Smooth muscle cell (in vitro differentiated cells): ENCODE measurements at regions not wholly inside any gene's neighbourhood (a gene's known extent, or its start where the extent isn't known, plus 50 kb on each side); places are given as distances from the start of the nearest gene placed in this dataset.
A peak's percentile ranks its signal among the peaks of the same experiment; 100 is the strongest.

Source experiments
- DNase-seq: peaks from one replicate; lab custom pipeline; 2025; ENCODE audit not compliant: unreplicated experiment; lab: John Stamatoyannopoulos, UW
- H2AFZ ChIP-seq: fragments of 200-600 bp; sonication (generic); 2 replicates; pipeline ENCODE4 v1.6.0; 2016; ENCODE audit warnings: antibody characterized with exemption, low read depth, mild to moderate bottlenecking
- H3F3A ChIP-seq: fragments of 200-600 bp; sonication (generic); 2 replicates; pipeline ENCODE4 v1.6.0; 2017; ENCODE audit warnings: antibody characterized with exemption, low read depth
- H3K27ac ChIP-seq: fragments of 200-600 bp; sonication (generic); 2 replicates; pipeline ENCODE4 v1.5.1; 2016; ENCODE audit warnings: low read depth, mild to moderate bottlenecking
- H3K27me3 ChIP-seq: fragments of 200-600 bp; sonication (generic); 2 replicates; pipeline ENCODE4 v1.6.1; 2016; ENCODE audit warnings: low read depth, mild to moderate bottlenecking
- H3K36me3 ChIP-seq: fragments of 200-600 bp; sonication (generic); 2 replicates; pipeline ENCODE4 v1.5.1; 2016; ENCODE audit warnings: low read depth
- H3K4me1 ChIP-seq: fragments of 200-600 bp; sonication (generic); 2 replicates; pipeline ENCODE4 v1.5.1; 2016; ENCODE audit warnings: low read depth
- H3K4me2 ChIP-seq: fragments of 200-600 bp; sonication (generic); 2 replicates; pipeline ENCODE4 v1.6.0; 2016; ENCODE audit warnings: mild to moderate bottlenecking
- H3K4me3 ChIP-seq: fragments of 200-600 bp; sonication (generic); 2 replicates; pipeline ENCODE4 v1.5.1; 2016; ENCODE audit warnings: mild to moderate bottlenecking
- H3K79me2 ChIP-seq: fragments of 200-600 bp; sonication (generic); 2 replicates; pipeline ENCODE4 v1.6.0; 2016; ENCODE audit warnings: low read depth, mild to moderate bottlenecking
- H3K9ac ChIP-seq: fragments of 200-600 bp; sonication (generic); 2 replicates; pipeline ENCODE4 v1.6.0; 2016; ENCODE audit warnings: low read depth
- H3K9me3 ChIP-seq: fragments of 200-600 bp; sonication (generic); replicated peaks from 2 replicates; pipeline ENCODE4 v1.5.1; 2016; ENCODE audit warnings: low read depth
- H4K20me1 ChIP-seq: fragments of 200-600 bp; sonication (generic); 2 replicates; pipeline ENCODE4 v1.6.0; 2016; ENCODE audit warnings: low read depth
- CTCF ChIP-seq: fragments of 200-600 bp; sonication (generic); IDR thresholded peaks from 2 replicates; pipeline ENCODE4 v1.5.1; 2017; ENCODE audit warnings: borderline replicate concordance, mild to moderate bottlenecking, antibody characterized with exemption; ENCODE audit not compliant: insufficient read depth, poor library complexity, severe bottlenecking
- WGBS: methylation state at CpG from one replicate; pipeline ENCODE4 v1.1.7; 2016; ENCODE audit warnings: low lambda C conversion rate; 5-methylcytosine and 5-hydroxymethylcytosine counted together

- Histone ChIP-seq H4K20me1 (no peaks in the 10 kb centered on the region), H3K79me2 (no peaks in the 10 kb centered on the region), H3K27me3 (no peaks in the 10 kb centered on the region), H3K9ac (no peak overlapping the region), H3K4me3 (no peak overlapping the region), H3K27ac (peak overlapping the region; percentile 13), H3K36me3 (no peaks in the 10 kb centered on the region), H2AFZ (no peak overlapping the region), H3K9me3 (no peaks in the 10 kb centered on the region), H3K4me2 (peak overlapping the region; percentile 33), H3F3A (peaks cover 15% of the 10 kb centered on the region), H3K4me1 (peaks cover 8% of the 10 kb centered on the region)
- WGBS = 40% methylated on average over 6 of the region's 6 CpGs
- TF ChIP-seq CTCF = no peak
- DNase-seq = no peak
Observed at GRCh38 chr9:88799541-88800328, 191.5 kb upstream of the S1PR3 start.

GRCh38 chr9:88800329-88800682, 191.0 kb upstream of the S1PR3 start:
- no peak for TF ChIP-seq CTCF
- no peak overlapping the region for H3K9ac ChIP-seq
- H3K79me2 ChIP-seq = no peaks in the 10 kb centered on the region
- peaks cover 15% of the 10 kb centered on the region for H3F3A ChIP-seq
- H3K9me3 ChIP-seq = no peaks in the 10 kb centered on the region
- peak overlapping the region; percentile 13 for H3K27ac ChIP-seq
- no peaks in the 10 kb centered on the region for H3K36me3 ChIP-seq
- no peaks in the 10 kb centered on the region for H4K20me1 ChIP-seq
- no peaks in the 10 kb centered on the region for H3K27me3 ChIP-seq
- peak overlapping the region; percentile 33 for H3K4me2 ChIP-seq
- 19% methylated on average over 3 of the region's 3 CpGs for WGBS
- H3K4me3 ChIP-seq = no peak overlapping the region
- no peak for DNase-seq
- H2AFZ ChIP-seq = no peak overlapping the region
- peaks cover 8% of the 10 kb centered on the region for H3K4me1 ChIP-seq

- no peak overlapping the region for H3K9ac ChIP-seq
- no peaks in the 10 kb centered on the region for H3K36me3 ChIP-seq
- peaks cover 15% of the 10 kb centered on the region for H3F3A ChIP-seq
- H3K9me3 ChIP-seq = no peaks in the 10 kb centered on the region
- peak overlapping the region; percentile 7 for H3K27ac ChIP-seq
- TF ChIP-seq CTCF = no peak
- no peak for DNase-seq
- H3K27me3 ChIP-seq = no peaks in the 10 kb centered on the region
- 80% methylated on average over 2 of the region's 2 CpGs for WGBS
- no peak overlapping the region for H2AFZ ChIP-seq
- H3K79me2 ChIP-seq = no peaks in the 10 kb centered on the region
- H3K4me1 ChIP-seq = peaks cover 8% of the 10 kb centered on the region
- H3K4me2 ChIP-seq = no peak overlapping the region
- H3K4me3 ChIP-seq = no peak overlapping the region
- H4K20me1 ChIP-seq = no peaks in the 10 kb centered on the region
Observed at GRCh38 chr9:88801214-88801796, 190.0 kb upstream of the S1PR3 start.

GRCh38 chr9:88802533-88802932, 188.7 kb upstream of the S1PR3 start:
- Histone ChIP-seq H3F3A (peaks cover 15% of the 10 kb centered on the region), H3K4me3 (no peak overlapping the region), H2AFZ (no peak overlapping the region), H3K27ac (peak overlapping the region; percentile 12), H3K27me3 (no peaks in the 10 kb centered on the region), H3K9ac (no peak overlapping the region), H3K79me2 (no peaks in the 10 kb centered on the region), H3K36me3 (no peaks in the 10 kb centered on the region), H4K20me1 (no peaks in the 10 kb centered on the region), H3K9me3 (no peaks in the 10 kb centered on the region), H3K4me1 (peaks cover 8% of the 10 kb centered on the region), H3K4me2 (no peak overlapping the region)
- no peak for DNase-seq
- 90% methylated on average over 5 of the region's 5 CpGs for WGBS
- TF ChIP-seq CTCF = no peak
